ENCODE measurements at regions not wholly inside any gene's neighbourhood (a gene's known extent, or its start where the extent isn't known, plus 50 kb on each side); places are given as distances from the start of the nearest gene placed in this dataset.

DNA sequence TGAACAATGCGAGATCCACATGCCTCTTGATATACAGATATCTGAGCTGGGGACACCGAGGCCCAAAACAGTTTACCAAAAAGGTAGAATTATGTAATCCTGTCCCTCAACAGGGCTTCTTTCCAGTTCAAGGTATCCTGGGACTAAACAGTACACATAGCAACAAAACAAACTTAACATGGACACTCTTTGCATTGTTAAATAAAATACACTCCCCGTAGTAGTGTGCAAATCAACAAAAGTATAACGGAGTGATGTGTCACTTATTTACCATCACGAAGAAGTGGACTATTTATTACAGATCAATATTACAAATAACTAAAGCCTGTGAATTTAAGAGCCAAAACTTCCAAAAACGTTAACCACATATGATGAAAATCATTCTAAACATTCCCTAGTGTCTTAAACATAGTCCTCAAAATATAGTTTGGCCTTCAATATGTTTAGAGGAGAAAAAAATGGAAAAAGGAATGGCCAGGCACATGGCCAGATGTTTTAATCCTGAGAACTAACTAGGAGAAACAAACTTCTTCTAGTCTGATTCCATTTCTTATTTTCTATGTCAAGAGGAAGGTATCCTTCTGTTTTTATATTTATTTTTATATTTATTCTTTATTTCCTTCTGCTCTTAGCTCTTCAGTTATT lies 377.5 kb downstream of the OSR1 start:
- TF ChIP-seq JUN (IDR thresholded peaks at IDR 0.05; ENCODE audit: borderline replicate concordance, insufficient read depth, insufficient read length, low read depth) = no peak
- FAIRE-seq = no peak
- no peaks in the 10 kb centered on the region for H3K9me1 ChIP-seq (replicated peaks; ENCODE audit: control insufficient read depth, extremely low read depth, insufficient read depth, low read length)
- dilution Hi-C loops (cut with MboI; ENCODE audit: extremely low pct_ligation_motif_present, low sequenced_read_pairs) (no loop called here), intact Hi-C loops (cut with micrococcal nuclease) (no loop called here)
- no peak overlapping the region for H3K4me3 ChIP-seq (replicated peaks in 1 of 3; ENCODE audit: insufficient read depth in 1 of 3, low read depth in 1 of 3, low read length in 3 of 3)
- DNase-seq (ENCODE audit: low read depth, low spot score) = no peak
- no peak overlapping the region for H3K9ac ChIP-seq (replicated peaks; ENCODE audit: extremely low read depth, insufficient read depth, low read length)
- no peaks in the 10 kb centered on the region for H3K79me2 ChIP-seq (ENCODE audit: control insufficient read depth, insufficient read depth, low read length)
- ChIA-PET CTCF (no interaction called here), POLR2A (no interaction called here)
- no peaks in the 10 kb centered on the region for H4K20me1 ChIP-seq (replicated peaks; ENCODE audit: control insufficient read depth, extremely low read depth, insufficient read depth, low read length)
- H3K9me3 ChIP-seq (replicated peaks; ENCODE audit: control insufficient read depth, insufficient read depth, low read length) = no peaks in the 10 kb centered on the region
- H3K4me2 ChIP-seq (ENCODE audit: insufficient read depth, low read length) = no peak overlapping the region
- no peaks in the 10 kb centered on the region for H3K4me1 ChIP-seq (ENCODE audit: control insufficient read depth, extremely low read depth, insufficient read depth, low read length)
- no peaks in the 10 kb centered on the region for H3K27me3 ChIP-seq (ENCODE audit: control insufficient read depth in 2 of 2, insufficient read depth in 2 of 2, low read length in 2 of 2)
- no peak overlapping the region for H3K27ac ChIP-seq (ENCODE audit: insufficient read depth, low read depth, low read length)
- no peaks in the 10 kb centered on the region for H3K36me3 ChIP-seq (ENCODE audit: control insufficient read depth in 2 of 2, extremely low read depth in 1 of 2, insufficient read depth in 2 of 2, low read length in 2 of 2)
- no TSS peak for BruUV-seq (replicated peaks)
- no peak overlapping the region for H2AFZ ChIP-seq (ENCODE audit: low read depth, low read length)

DNA sequence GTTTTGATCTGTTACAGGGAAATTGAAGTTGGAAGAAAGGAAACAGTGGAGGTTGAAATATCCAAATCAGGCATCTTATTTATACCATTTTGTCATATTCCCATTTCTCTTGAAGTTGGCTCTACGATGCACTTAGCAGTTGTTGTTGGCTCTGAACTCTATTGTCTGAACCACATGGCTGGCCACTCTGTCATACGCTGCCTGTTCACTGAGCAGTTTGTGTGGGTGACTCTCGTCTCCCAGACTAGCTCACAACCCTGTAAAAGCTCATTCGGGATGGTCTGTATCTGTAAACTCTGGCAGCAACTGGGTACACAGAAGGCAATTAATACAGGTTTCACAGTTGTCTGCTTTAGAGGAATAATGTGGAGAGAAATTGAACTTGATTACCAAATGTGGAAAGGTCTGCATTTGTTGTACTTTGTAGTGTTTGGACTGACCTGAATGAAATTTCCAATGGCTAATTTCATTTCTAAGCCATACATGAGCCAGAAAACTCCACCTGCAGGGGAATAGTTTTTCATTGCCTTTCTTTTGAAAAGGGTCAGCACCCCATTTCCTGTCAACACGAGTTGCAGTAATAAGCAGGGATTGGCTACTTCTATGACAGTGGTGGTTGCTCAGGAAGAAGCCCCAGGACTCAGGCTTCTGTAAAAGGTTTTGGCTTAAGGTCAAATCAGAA lies 378.2 kb downstream of the OSR1 start:
- TF ChIP-seq FOS (IDR thresholded peaks at IDR 0.05; ENCODE audit: borderline replicate concordance, insufficient read depth, low read length) (no peak), MYC (IDR thresholded peaks at IDR 0.05; ENCODE audit: low read depth, low read length) (no peak), GATA2 (IDR thresholded peaks at IDR 0.05; ENCODE audit: insufficient read depth, insufficient read length, low read depth, low read length) (no peak), EZH2 (IDR thresholded peaks at IDR 0.05; ENCODE audit: borderline replicate concordance, low read depth, low read length, severe bottlenecking) (no peak), JUN (IDR thresholded peaks at IDR 0.05; ENCODE audit: borderline replicate concordance, insufficient read depth, insufficient read length, low read depth) (no peak), POLR2AphosphoS5 (IDR thresholded peaks at IDR 0.05; ENCODE audit: insufficient read depth, low read depth, low read length) (no peak), POLR2A (IDR thresholded peaks at IDR 0.05; ENCODE audit: low read depth, low read length) (no peak)
- TF ChIP-seq, protein P1, sequence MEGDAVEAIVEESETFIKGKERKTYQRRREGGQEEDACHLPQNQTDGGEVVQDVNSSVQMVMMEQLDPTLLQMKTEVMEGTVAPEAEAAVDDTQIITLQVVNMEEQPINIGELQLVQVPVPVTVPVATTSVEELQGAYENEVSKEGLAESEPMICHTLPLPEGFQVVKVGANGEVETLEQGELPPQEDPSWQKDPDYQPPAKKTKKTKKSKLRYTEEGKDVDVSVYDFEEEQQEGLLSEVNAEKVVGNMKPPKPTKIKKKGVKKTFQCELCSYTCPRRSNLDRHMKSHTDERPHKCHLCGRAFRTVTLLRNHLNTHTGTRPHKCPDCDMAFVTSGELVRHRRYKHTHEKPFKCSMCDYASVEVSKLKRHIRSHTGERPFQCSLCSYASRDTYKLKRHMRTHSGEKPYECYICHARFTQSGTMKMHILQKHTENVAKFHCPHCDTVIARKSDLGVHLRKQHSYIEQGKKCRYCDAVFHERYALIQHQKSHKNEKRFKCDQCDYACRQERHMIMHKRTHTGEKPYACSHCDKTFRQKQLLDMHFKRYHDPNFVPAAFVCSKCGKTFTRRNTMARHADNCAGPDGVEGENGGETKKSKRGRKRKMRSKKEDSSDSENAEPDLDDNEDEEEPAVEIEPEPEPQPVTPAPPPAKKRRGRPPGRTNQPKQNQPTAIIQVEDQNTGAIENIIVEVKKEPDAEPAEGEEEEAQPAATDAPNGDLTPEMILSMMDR (IDR thresholded peaks at IDR 0.05; ENCODE audit: extremely low read depth in 1 of 2, insufficient read depth in 1 of 2, low read depth in 1 of 2, low read length in 2 of 2) = no peak
- TF ChIP-seq, protein P2, sequence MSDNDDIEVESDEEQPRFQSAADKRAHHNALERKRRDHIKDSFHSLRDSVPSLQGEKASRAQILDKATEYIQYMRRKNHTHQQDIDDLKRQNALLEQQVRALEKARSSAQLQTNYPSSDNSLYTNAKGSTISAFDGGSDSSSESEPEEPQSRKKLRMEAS (IDR thresholded peaks at IDR 0.05; ENCODE audit: insufficient read depth, insufficient read length) = no peak
- POLR2A ChIA-PET = no interaction called here
- intact Hi-C loops (cut with micrococcal nuclease) = no loop called here
- no peaks in the 10 kb centered on the region for H4K20me1 ChIP-seq (replicated peaks; ENCODE audit: control insufficient read depth, extremely low read depth, insufficient read depth, low read length)
- dilution Hi-C loops (cut with MboI; ENCODE audit: extremely low pct_ligation_motif_present, low sequenced_read_pairs) = no loop called here
- H3K79me2 ChIP-seq (ENCODE audit: control insufficient read depth, insufficient read depth, low read length) = no peaks in the 10 kb centered on the region
- H3K9ac ChIP-seq (replicated peaks; ENCODE audit: extremely low read depth, insufficient read depth, low read length) = no peak overlapping the region
- no peaks in the 10 kb centered on the region for H3K36me3 ChIP-seq (ENCODE audit: control insufficient read depth in 2 of 2, extremely low read depth in 1 of 2, insufficient read depth in 2 of 2, low read length in 2 of 2)
- H2AFZ ChIP-seq (ENCODE audit: low read depth, low read length) = no peak overlapping the region
- DNase-seq (ENCODE audit: low read depth, low spot score) = no peak
- no peak overlapping the region for H3K4me2 ChIP-seq (ENCODE audit: insufficient read depth, low read length)
- CTCF ChIA-PET = interaction anchor here (0.5 kb wide), 1 partner anchor 33 kb away, joined by 3 read pairs; no protein-coding TSS in a partner anchor
- no peaks in the 10 kb centered on the region for H3K9me3 ChIP-seq (replicated peaks; ENCODE audit: control insufficient read depth, insufficient read depth, low read length)
- no peak overlapping the region for H3K4me3 ChIP-seq (replicated peaks in 1 of 3; ENCODE audit: insufficient read depth in 1 of 3, low read depth in 1 of 3, low read length in 3 of 3)
- no peaks in the 10 kb centered on the region for H3K9me1 ChIP-seq (replicated peaks; ENCODE audit: control insufficient read depth, extremely low read depth, insufficient read depth, low read length)
- FAIRE-seq = no peak
- no peaks in the 10 kb centered on the region for H3K4me1 ChIP-seq (ENCODE audit: control insufficient read depth, extremely low read depth, insufficient read depth, low read length)
- no peaks in the 10 kb centered on the region for H3K27me3 ChIP-seq (ENCODE audit: control insufficient read depth in 2 of 2, insufficient read depth in 2 of 2, low read length in 2 of 2)
- BruUV-seq (replicated peaks) = no TSS peak
- no peak overlapping the region for H3K27ac ChIP-seq (ENCODE audit: insufficient read depth, low read depth, low read length)

All from endothelial cell of umbilical vein (primary cell).